Naive thymus-derived CD4-positive, alpha-beta T cell (primary cell): ENCODE measurements at regions not wholly inside any gene's neighbourhood (a gene's known extent, or its start where the extent isn't known, plus 50 kb on each side); places are given as distances from the start of the nearest gene placed in this dataset.

ENCODE experiments used
- ATAC-seq: fragments of 150-1000 bp; cut with Tn5 transposase; 2 replicates; pipeline ENCODE4 v1.10.0; 2021; ENCODE audit warnings: mild to moderate bottlenecking, moderate library complexity
- CTCF ChIA-PET: fragments of 350-600 bp; sonication (Branson Sonifier 250); formaldehyde crosslinking; loops from one replicate; lab custom pipeline; 2021; ENCODE audit warnings: antibody characterized with exemption; lab: Charles Lee
- POLR2A ChIA-PET: fragments of 350-600 bp; sonication (Branson Sonifier 250); formaldehyde crosslinking; loops from one replicate; lab custom pipeline; 2021; ENCODE audit warnings: antibody characterized with exemption, inconsistent platforms; lab: Charles Lee
- DNase-seq, 9 donors: peaks; one replicate each; pipeline versions ENCODE4 v3.0.0 to v3.0.0-alpha.2; 2020 to 2022; ENCODE audit warnings: mixed read lengths in 1 of 9
- H3K27ac ChIP-seq: one replicate; pipeline ENCODE4 v1.7.0; 2013; ENCODE audit warnings: mild to moderate bottlenecking, low read depth, low read length, moderate library complexity
- H3K27me3 ChIP-seq, 2 donors: one replicate each; pipeline ENCODE4 v1.7.0; 2013; ENCODE audit warnings: low read length in 2 of 2, mild to moderate bottlenecking in 2 of 2, moderate library complexity in 2 of 2; ENCODE audit not compliant: control insufficient read depth in 2 of 2, insufficient read depth in 2 of 2
- H3K36me3 ChIP-seq, 3 experiments: 1 replicate in 2 of 3; 2 replicates in 1 of 3; pipeline ENCODE4 v1.7.0; 2013; ENCODE audit warnings: low read length in 3 of 3, mild to moderate bottlenecking in 3 of 3, moderate library complexity in 1 of 3; ENCODE audit not compliant: insufficient read depth in 3 of 3, control insufficient read depth in 2 of 3
- H3K4me1 ChIP-seq, 2 donors: one replicate each; pipeline ENCODE4 v1.7.0; 2013; ENCODE audit warnings: low read length in 2 of 2, mild to moderate bottlenecking in 2 of 2, moderate library complexity in 1 of 2; ENCODE audit not compliant: control insufficient read depth in 2 of 2, insufficient read depth in 2 of 2
- H3K4me3 ChIP-seq: 2 replicates; pipeline ENCODE4 v1.7.0; 2013; ENCODE audit warnings: mild to moderate bottlenecking, low read length
- H3K9me3 ChIP-seq, 3 experiments: 1 replicate in 2 of 3; 2 replicates in 1 of 3; pipeline ENCODE4 v1.7.0; 2013; ENCODE audit warnings: low read length in 3 of 3; ENCODE audit not compliant: control insufficient read depth in 2 of 3
- H3K27ac Mint-ChIP-seq, 9 donors: one replicate each; pipeline ENCODE4 v1.8.0; 2020 to 2022; ENCODE audit warnings: mixed read lengths in 9 of 9, mild to moderate bottlenecking in 8 of 9, moderate library complexity in 5 of 9, inconsistent platforms in 2 of 9
- H3K27me3 Mint-ChIP-seq, 5 donors: one replicate each; pipeline ENCODE4 v1.8.0; 2021 to 2022; ENCODE audit warnings: mixed read lengths in 5 of 5, mild to moderate bottlenecking in 1 of 5
- H3K36me3 Mint-ChIP-seq, 5 donors: one replicate each; pipeline ENCODE4 v1.8.0; 2020 to 2022; ENCODE audit warnings: mixed read lengths in 5 of 5, mild to moderate bottlenecking in 3 of 5, inconsistent platforms in 1 of 5
- H3K4me1 Mint-ChIP-seq, 7 donors: one replicate each; pipeline ENCODE4 v1.8.0; 2020 to 2022; ENCODE audit warnings: mixed read lengths in 7 of 7, mild to moderate bottlenecking in 3 of 7, inconsistent platforms in 1 of 7
- H3K4me3 Mint-ChIP-seq, 10 donors: one replicate each; pipeline ENCODE4 v1.8.0; 2020 to 2022; ENCODE audit warnings: mild to moderate bottlenecking in 10 of 10, mixed read lengths in 10 of 10, moderate library complexity in 6 of 10, inconsistent platforms in 2 of 10
- H3K9me3 Mint-ChIP-seq, 11 donors: one replicate each; pipeline ENCODE4 v1.8.0; 2020 to 2022; ENCODE audit warnings: mixed read lengths in 11 of 11, mild to moderate bottlenecking in 4 of 11, inconsistent platforms in 1 of 11, moderate library complexity in 1 of 11
- intact Hi-C, 2 donors: fragments of 100-400 bp; cut with micrococcal nuclease; formaldehyde crosslinking; loops; one replicate each; pipeline ENCODE4 v1.15.1; 2023

DNA sequence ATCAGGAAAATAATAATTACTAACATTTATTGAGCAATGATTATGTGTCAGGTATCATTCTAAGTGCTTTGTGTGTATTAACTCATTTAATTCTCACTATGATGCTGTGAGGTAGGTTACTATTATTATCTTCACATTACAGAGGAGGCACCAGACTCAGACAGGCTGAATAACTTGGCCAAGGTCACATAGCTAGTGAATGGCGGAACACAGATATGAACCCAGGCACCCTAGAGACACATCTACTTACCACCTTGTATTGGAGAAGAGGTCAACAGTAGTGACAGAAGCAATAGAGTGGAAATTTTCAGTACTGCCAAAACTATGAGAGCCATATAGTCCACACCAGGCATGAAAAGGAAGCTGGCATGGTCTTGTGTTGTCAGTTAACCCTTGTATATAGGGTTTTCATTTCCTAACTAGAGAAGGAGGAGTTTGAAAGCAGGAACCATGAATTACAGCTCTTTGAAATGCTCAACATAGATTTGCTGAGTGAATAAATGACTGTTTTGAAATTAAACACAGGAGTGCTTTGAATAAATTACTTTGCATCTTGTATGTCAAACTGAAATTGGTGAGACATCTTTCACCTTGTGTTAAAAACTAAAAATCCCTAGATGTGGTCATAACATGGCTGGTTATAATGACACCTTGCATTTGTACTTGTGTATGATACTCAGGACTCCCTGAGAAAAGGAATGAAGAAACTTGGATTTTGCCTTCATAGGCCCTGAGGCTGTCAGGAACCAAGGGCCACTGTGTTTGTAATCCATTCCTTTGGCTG lies 71.8 kb downstream of the RTL9 start:
- intact Hi-C loops = no loop called here

DNA sequence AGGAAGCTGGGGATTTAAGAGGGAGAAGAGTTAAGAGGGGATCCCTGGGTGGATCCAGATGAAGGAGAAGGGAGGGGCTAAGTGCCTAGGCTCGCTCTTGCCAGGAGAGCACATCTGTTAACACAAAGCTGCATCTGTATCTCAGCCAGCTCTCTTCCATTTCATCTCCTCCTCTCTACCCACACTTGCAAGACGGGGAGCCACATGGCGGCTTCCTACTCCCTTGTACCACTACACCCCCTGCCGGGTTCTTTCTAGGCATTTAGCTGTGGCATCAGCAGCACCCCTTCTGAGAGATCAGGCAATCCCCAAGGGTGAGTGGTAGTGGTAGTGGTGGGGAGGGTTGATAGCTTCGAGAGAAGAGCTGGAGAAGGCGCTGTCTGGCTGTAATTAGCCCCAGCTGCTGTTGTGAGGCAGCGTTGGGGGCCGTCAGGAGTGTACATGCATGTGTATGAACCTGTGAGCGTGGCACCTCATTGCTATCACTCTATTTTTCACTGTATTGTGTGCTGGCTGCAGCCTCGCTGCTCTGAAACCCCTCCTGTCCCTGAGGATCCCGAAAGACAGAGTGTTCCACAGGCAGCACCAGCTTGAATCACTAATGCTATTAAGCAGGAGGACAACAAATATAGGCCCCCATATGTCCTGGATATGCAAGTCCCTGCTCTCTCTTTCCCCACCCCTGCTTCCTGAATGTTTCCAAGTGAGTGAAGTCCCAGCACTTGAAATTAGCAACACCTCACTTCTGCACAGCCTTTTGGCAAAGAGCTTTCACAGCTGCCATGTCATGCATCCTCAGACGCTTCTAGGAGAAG lies 73.7 kb downstream of the RTL9 start:
- ChIA-PET POLR2A (no interaction called here), CTCF (no interaction called here)
- Histone ChIP-seq H3K4me3 (no peak overlapping the region), H3K9me3 (no peaks in the 10 kb centered on the region), H3K27ac (no peak overlapping the region), H3K36me3 (no peaks in the 10 kb centered on the region), H3K4me1 (no peaks in the 10 kb centered on the region), H3K27me3 (no peaks in the 10 kb centered on the region)
- H3K9me3 Mint-ChIP-seq = no peaks in the 10 kb centered on the region
- H3K36me3 Mint-ChIP-seq = no peaks in the 10 kb centered on the region
- no peaks in the 10 kb centered on the region for H3K4me1 Mint-ChIP-seq
- ATAC-seq (no peak), DNase-seq (no peak)
- no peak overlapping the region for H3K4me3 Mint-ChIP-seq
- H3K27me3 Mint-ChIP-seq = peaks cover 0 to 13% (median 7%) of the 10 kb centered on the region in 5 donors
- intact Hi-C loops = no loop called here
- H3K27ac Mint-ChIP-seq = no peak overlapping the region

More for the DNA sequence above, 71.8 kb downstream of the RTL9 start:
- H3K27me3 Mint-ChIP-seq = peaks cover 2 to 13% (median 7%) of the 10 kb centered on the region in 5 donors
- no peak overlapping the region for H3K4me3 Mint-ChIP-seq
- Histone ChIP-seq H3K4me1 (no peaks in the 10 kb centered on the region), H3K4me3 (no peak overlapping the region), H3K9me3 (no peaks in the 10 kb centered on the region), H3K36me3 (no peaks in the 10 kb centered on the region), H3K27me3 (no peaks in the 10 kb centered on the region), H3K27ac (no peak overlapping the region)
- no peaks in the 10 kb centered on the region for H3K4me1 Mint-ChIP-seq
- no peak overlapping the region for H3K27ac Mint-ChIP-seq
- H3K36me3 Mint-ChIP-seq = no peaks in the 10 kb centered on the region
- no peaks in the 10 kb centered on the region for H3K9me3 Mint-ChIP-seq
- ChIA-PET POLR2A (no interaction called here), CTCF (no interaction called here)
- ATAC-seq = no peak
- no peak for DNase-seq

DNA sequence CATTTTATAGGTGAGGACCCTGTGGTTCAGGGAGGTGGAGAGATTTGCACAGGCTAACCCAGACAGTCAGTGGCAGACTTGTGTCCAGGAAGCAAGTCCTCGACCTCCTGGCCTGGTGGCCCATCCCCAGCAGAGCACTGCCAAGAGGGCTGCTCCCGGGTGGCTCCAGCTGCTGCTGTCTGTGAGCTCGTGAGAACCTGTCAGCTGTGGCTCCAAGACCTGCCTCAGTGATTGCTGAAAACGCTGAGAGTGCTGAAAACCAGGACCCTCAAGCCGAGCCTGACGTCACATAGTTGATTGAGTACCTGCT lies 74.2 kb downstream of the RTL9 start:
- Mint-ChIP-seq H3K27ac (no peak overlapping the region), H3K9me3 (no peaks in the 10 kb centered on the region), H3K4me3 (no peak overlapping the region), H3K27me3 (peaks cover under 1 to 13% (median 7%) of the 10 kb centered on the region in 5 donors), H3K4me1 (no peaks in the 10 kb centered on the region), H3K36me3 (no peaks in the 10 kb centered on the region)
- H3K27me3 ChIP-seq = no peaks in the 10 kb centered on the region
- no peak for DNase-seq
- ATAC-seq = no peak
- H3K9me3 ChIP-seq = no peaks in the 10 kb centered on the region
- H3K4me1 ChIP-seq = no peaks in the 10 kb centered on the region
- no peaks in the 10 kb centered on the region for H3K36me3 ChIP-seq
- no peak overlapping the region for H3K27ac ChIP-seq
- intact Hi-C loops = no loop called here
- POLR2A ChIA-PET = no interaction called here
- no peak overlapping the region for H3K4me3 ChIP-seq
- CTCF ChIA-PET = no interaction called here

DNA sequence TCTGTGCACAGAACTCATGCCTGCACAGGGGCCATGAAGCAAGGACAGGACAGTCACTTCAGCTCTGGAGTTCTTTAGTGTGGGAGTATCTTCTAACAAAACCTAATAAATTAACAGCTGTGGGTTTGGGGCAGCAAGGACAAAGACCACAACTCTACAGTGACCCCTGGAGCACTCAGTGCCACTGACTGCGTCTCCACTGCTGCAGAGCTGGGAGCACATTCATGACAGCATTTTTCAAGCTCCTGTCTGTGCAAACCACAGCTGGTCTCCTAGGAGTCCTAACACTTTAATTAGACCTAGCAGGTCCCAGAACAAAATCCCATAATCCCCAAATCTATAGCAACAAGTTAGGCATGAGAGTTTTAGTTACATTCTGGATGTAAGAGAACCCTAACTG lies 76.5 kb downstream of the RTL9 start:
- intact Hi-C loops = no loop called here
- no peaks in the 10 kb centered on the region for H3K4me1 Mint-ChIP-seq
- H3K27ac ChIP-seq = no peak overlapping the region
- DNase-seq = no peak
- no peak overlapping the region for H3K27ac Mint-ChIP-seq
- CTCF ChIA-PET = no interaction called here
- no peaks in the 10 kb centered on the region for H3K4me1 ChIP-seq
- POLR2A ChIA-PET = no interaction called here
- no peak overlapping the region for H3K4me3 ChIP-seq
- H3K36me3 ChIP-seq = no peaks in the 10 kb centered on the region
- H3K9me3 Mint-ChIP-seq = no peaks in the 10 kb centered on the region
- ATAC-seq = no peak
- H3K27me3 ChIP-seq = no peaks in the 10 kb centered on the region
- H3K36me3 Mint-ChIP-seq = no peaks in the 10 kb centered on the region
- no peaks in the 10 kb centered on the region for H3K9me3 ChIP-seq
- H3K27me3 Mint-ChIP-seq = peaks cover 2 to 16% (median 7%) of the 10 kb centered on the region in 5 donors
- no peak overlapping the region for H3K4me3 Mint-ChIP-seq

DNA sequence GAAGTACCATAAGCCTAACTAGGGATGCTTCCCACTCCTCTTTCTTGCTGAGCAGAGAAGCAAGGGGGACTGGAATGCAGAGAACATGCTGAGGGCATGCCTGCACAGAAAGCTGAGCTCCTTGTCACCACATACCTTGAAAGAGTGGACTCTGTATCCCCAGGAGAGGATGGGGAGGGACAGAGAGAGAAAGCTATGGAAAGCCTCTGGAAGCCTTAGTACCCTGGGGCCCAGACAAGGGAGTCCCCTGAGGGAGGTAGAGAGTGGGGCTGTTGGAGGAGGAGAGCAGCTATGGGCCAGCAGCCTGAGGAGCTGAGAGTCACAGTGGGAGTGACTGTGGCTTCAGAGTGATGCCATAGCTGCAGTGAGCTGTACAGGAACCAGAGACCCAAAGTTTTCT lies 77.9 kb downstream of the RTL9 start:
- ATAC-seq (no peak), DNase-seq (no peak)
- intact Hi-C loops = no loop called here
- Mint-ChIP-seq H3K27ac (no peak overlapping the region), H3K4me1 (no peaks in the 10 kb centered on the region), H3K4me3 (no peak overlapping the region), H3K9me3 (no peaks in the 10 kb centered on the region), H3K36me3 (no peaks in the 10 kb centered on the region), H3K27me3 (peaks cover 2 to 15% (median 7%) of the 10 kb centered on the region in 5 donors)
- H3K4me3 ChIP-seq = no peak overlapping the region
- no peak overlapping the region for H3K27ac ChIP-seq
- no peaks in the 10 kb centered on the region for H3K9me3 ChIP-seq
- no peaks in the 10 kb centered on the region for H3K4me1 ChIP-seq
- no peaks in the 10 kb centered on the region for H3K27me3 ChIP-seq
- no peaks in the 10 kb centered on the region for H3K36me3 ChIP-seq
- CTCF ChIA-PET = no interaction called here
- POLR2A ChIA-PET = no interaction called here

DNA sequence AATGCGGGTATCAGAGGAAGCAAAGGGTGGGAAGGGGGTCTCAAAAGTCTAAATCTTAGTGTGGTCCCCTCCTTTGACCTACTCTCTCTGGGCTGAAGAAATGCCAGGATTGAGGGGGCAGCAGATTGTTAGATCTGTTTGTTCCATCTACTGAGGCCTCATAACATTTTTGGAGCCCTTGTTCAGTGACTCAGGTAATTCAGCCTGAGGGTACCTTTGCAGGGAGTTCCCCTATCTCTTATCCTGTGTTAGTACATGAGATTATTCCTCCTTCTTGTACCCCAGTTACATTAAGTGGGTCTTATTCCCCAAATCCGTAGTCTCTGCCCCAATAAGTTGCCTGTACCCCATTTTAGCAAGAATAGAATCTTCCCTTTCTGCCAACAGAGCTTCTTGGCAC lies 79.0 kb downstream of the RTL9 start:
- Mint-ChIP-seq H3K36me3 (no peaks in the 10 kb centered on the region), H3K4me3 (no peak overlapping the region), H3K9me3 (no peaks in the 10 kb centered on the region), H3K27ac (no peak overlapping the region), H3K4me1 (no peaks in the 10 kb centered on the region), H3K27me3 (peaks cover 3 to 12% (median 7%) of the 10 kb centered on the region in 5 donors)
- Histone ChIP-seq H3K4me3 (no peak overlapping the region), H3K4me1 (no peaks in the 10 kb centered on the region), H3K36me3 (no peaks in the 10 kb centered on the region), H3K27me3 (no peaks in the 10 kb centered on the region), H3K9me3 (no peaks in the 10 kb centered on the region), H3K27ac (no peak overlapping the region)
- ChIA-PET POLR2A (no interaction called here), CTCF (no interaction called here)
- intact Hi-C loops = no loop called here
- ATAC-seq = no peak
- no peak for DNase-seq
